OCI-LY1 (cell line): ENCODE measurements at regions not wholly inside any gene's neighbourhood (a gene's known extent, or its start where the extent isn't known, plus 50 kb on each side); places are given as distances from the start of the nearest gene placed in this dataset.
"Not testable (repeated sequence)": the region's sequence is repeated elsewhere in the genome, so short reads cannot be mapped to it uniquely, and the experiment has no call there.

Source experiments
- EZH2 ChIP-seq: fragments of 200-600 bp; sonication (generic), shearing (Covaris generic); IDR thresholded peaks from 2 replicates; pipeline ENCODE4 v1.8.0; 2017; ENCODE audit warnings: borderline replicate concordance, mixed run types, mild to moderate bottlenecking, antibody characterized with exemption, low read length, moderate library complexity, mixed read lengths
- TF ChIP-seq, protein P1 (sequence below): fragments of 200-600 bp; sonication (generic), shearing (Covaris generic); IDR thresholded peaks from 2 replicates; pipeline ENCODE4 v1.5.1; 2017; ENCODE audit warnings: mild to moderate bottlenecking, antibody characterized with exemption, low read length, moderate library complexity, mixed read lengths

DNA sequence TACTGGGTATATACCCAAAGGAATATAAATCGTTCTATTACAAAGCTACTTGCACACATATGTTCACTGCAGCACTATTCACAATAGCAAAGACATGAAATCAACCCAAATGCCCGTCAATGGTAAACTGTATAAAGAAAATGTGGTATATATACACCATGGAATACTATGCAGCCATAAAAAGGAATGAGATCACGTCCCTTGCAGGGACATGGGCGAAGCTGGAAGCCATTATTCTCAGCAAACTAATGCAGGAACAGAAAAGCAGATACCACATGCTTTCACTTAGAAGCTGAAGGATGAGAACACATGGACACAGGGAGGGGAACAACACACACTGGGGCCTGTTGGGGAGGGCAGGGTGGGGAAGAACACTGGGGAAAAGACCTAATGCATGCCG lies 1740.0 kb upstream of the RAG2 start:
- TF ChIP-seq, protein P1, sequence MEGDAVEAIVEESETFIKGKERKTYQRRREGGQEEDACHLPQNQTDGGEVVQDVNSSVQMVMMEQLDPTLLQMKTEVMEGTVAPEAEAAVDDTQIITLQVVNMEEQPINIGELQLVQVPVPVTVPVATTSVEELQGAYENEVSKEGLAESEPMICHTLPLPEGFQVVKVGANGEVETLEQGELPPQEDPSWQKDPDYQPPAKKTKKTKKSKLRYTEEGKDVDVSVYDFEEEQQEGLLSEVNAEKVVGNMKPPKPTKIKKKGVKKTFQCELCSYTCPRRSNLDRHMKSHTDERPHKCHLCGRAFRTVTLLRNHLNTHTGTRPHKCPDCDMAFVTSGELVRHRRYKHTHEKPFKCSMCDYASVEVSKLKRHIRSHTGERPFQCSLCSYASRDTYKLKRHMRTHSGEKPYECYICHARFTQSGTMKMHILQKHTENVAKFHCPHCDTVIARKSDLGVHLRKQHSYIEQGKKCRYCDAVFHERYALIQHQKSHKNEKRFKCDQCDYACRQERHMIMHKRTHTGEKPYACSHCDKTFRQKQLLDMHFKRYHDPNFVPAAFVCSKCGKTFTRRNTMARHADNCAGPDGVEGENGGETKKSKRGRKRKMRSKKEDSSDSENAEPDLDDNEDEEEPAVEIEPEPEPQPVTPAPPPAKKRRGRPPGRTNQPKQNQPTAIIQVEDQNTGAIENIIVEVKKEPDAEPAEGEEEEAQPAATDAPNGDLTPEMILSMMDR = not testable (repeated sequence)
- not testable (repeated sequence) for TF ChIP-seq EZH2
